Nephron progenitor cell (in vitro differentiated cells): ENCODE measurements at regions not wholly inside any gene's neighbourhood (a gene's known extent, or its start where the extent isn't known, plus 50 kb on each side); places are given as distances from the start of the nearest gene placed in this dataset.

Experiments
- DNase-seq: peaks from one replicate; pipeline ENCODE4 v3.0.0; 2021
- H3K27ac Mint-ChIP-seq: 2 replicates; pipeline ENCODE4 v1.8.0; 2021; ENCODE audit warnings: mild to moderate bottlenecking, moderate library complexity, mixed read lengths
- H3K27me3 Mint-ChIP-seq: 2 replicates; pipeline ENCODE4 v1.8.0; 2021; ENCODE audit warnings: mild to moderate bottlenecking, low read depth, mixed read lengths; ENCODE audit not compliant: poor library complexity
- H3K36me3 Mint-ChIP-seq: 2 replicates; pipeline ENCODE4 v1.8.0; 2021; ENCODE audit warnings: low read depth, mixed read lengths
- H3K4me1 Mint-ChIP-seq: 2 replicates; pipeline ENCODE4 v1.8.0; 2021; ENCODE audit warnings: mixed read lengths
- H3K4me3 Mint-ChIP-seq: 2 replicates; pipeline ENCODE4 v1.8.0; 2021; ENCODE audit warnings: mild to moderate bottlenecking, moderate library complexity, mixed read lengths
- H3K9me3 Mint-ChIP-seq: 2 replicates; pipeline ENCODE4 v1.8.0; 2021; ENCODE audit warnings: mild to moderate bottlenecking, moderate library complexity, mixed read lengths
- CTCF ChIP-seq: fragments of 200-600 bp; sonication (generic); IDR thresholded peaks from 2 replicates; pipeline ENCODE4 v1.5.0; 2021; ENCODE audit warnings: antibody characterized with exemption

- H3K4me1 Mint-ChIP-seq = no peaks in the 10 kb centered on the region
- no peak for DNase-seq
- no peak overlapping the region for H3K27ac Mint-ChIP-seq
- no peak for TF ChIP-seq CTCF
- H3K4me3 Mint-ChIP-seq = no peak overlapping the region
- no peaks in the 10 kb centered on the region for H3K36me3 Mint-ChIP-seq
- H3K9me3 Mint-ChIP-seq = peaks cover 8% of the 10 kb centered on the region
- H3K27me3 Mint-ChIP-seq = peaks cover 5% of the 10 kb centered on the region
Measured at GRCh38 chrX:151816934-151817333, 82.4 kb downstream of the CNGA2 start.

- Mint-ChIP-seq H3K36me3 (no peaks in the 10 kb centered on the region), H3K27ac (no peak overlapping the region), H3K4me3 (no peak overlapping the region), H3K9me3 (no peaks in the 10 kb centered on the region), H3K4me1 (no peaks in the 10 kb centered on the region), H3K27me3 (peaks cover 3% of the 10 kb centered on the region)
- DNase-seq = no peak
- no peak for TF ChIP-seq CTCF
Measured at GRCh38 chrX:151818828-151819227, 84.3 kb downstream of the CNGA2 start.

- Mint-ChIP-seq H3K36me3 (no peaks in the 10 kb centered on the region), H3K27ac (no peak overlapping the region), H3K27me3 (peaks cover 2% of the 10 kb centered on the region), H3K4me3 (no peak overlapping the region), H3K9me3 (peaks cover 2% of the 10 kb centered on the region), H3K4me1 (peaks cover 3% of the 10 kb centered on the region)
- no peak for TF ChIP-seq CTCF
- no peak for DNase-seq
Measured at GRCh38 chrX:151821226-151821625, 86.7 kb downstream of the CNGA2 start.

GRCh38 chrX:151825007-151825406 is 87.7 kb upstream of the MAGEA4 start:
- Mint-ChIP-seq H3K9me3 (peaks cover 17% of the 10 kb centered on the region), H3K27ac (no peak overlapping the region), H3K27me3 (peaks cover 6% of the 10 kb centered on the region), H3K4me3 (no peak overlapping the region), H3K4me1 (peaks cover 10% of the 10 kb centered on the region), H3K36me3 (no peaks in the 10 kb centered on the region)
- TF ChIP-seq CTCF = no peak
- no peak for DNase-seq

GRCh38 chrX:151825925-151826485 is 86.7 kb upstream of the MAGEA4 start:
- DNase-seq = no peak
- H3K4me3 Mint-ChIP-seq = no peak overlapping the region
- peak overlapping the region; percentile 12 for H3K27ac Mint-ChIP-seq
- no peaks in the 10 kb centered on the region for H3K36me3 Mint-ChIP-seq
- peaks cover 21% of the 10 kb centered on the region for H3K9me3 Mint-ChIP-seq
- peaks cover 7% of the 10 kb centered on the region for H3K27me3 Mint-ChIP-seq
- TF ChIP-seq CTCF = no peak
- H3K4me1 Mint-ChIP-seq = peaks cover 15% of the 10 kb centered on the region

- DNase-seq = no peak
- peaks cover 21% of the 10 kb centered on the region for H3K9me3 Mint-ChIP-seq
- peaks cover 17% of the 10 kb centered on the region for H3K4me1 Mint-ChIP-seq
- peaks cover 7% of the 10 kb centered on the region for H3K27me3 Mint-ChIP-seq
- no peak overlapping the region for H3K27ac Mint-ChIP-seq
- no peak for TF ChIP-seq CTCF
- H3K4me3 Mint-ChIP-seq = no peak overlapping the region
- no peaks in the 10 kb centered on the region for H3K36me3 Mint-ChIP-seq
Measured at GRCh38 chrX:151828439-151829080, 84.1 kb upstream of the MAGEA4 start.
